ENCODE measurements at regions not wholly inside any gene's neighbourhood (a gene's known extent, or its start where the extent isn't known, plus 50 kb on each side); places are given as distances from the start of the nearest gene placed in this dataset.
"Not testable (repeated sequence)": the region's sequence is repeated elsewhere in the genome, so short reads cannot be mapped to it uniquely, and the experiment has no call there.

DNA sequence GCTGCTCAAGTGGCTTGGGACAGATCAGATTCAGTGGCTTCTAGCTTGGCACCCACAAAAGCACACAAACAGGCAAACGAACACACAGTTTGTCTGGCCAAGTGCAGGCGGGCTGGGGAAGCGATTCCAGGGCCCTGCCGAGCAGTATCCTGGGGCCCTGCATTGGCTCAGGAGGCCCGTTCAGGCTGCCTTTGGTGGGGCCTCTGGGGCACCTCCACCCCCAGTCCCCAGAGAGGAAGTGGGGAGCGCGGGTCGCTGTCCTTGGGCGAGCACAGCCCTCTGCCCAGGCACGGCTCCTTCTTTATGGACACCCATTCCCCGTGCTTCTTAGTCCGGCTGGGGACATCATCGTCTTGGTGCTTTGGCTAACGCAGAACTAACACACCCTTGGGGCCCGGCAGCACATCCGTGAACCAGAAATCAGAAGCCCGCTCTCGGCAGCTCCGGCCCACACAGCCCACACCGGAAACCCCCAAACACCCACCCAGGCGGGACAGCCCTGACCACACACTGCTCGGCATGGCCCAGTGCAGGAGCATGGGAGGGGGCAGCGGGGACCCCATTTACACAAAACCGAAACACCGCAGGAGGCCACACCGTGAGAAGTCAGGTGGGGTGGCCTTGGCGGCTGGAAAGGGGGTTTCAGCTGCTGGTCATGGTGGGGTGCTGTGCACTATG lies 4364.5 kb upstream of the TPTE start:
- not testable (repeated sequence) for TF ChIP-seq POLR2A (IDR thresholded peaks at IDR 0.05)
- TF ChIP-seq, protein P1, sequence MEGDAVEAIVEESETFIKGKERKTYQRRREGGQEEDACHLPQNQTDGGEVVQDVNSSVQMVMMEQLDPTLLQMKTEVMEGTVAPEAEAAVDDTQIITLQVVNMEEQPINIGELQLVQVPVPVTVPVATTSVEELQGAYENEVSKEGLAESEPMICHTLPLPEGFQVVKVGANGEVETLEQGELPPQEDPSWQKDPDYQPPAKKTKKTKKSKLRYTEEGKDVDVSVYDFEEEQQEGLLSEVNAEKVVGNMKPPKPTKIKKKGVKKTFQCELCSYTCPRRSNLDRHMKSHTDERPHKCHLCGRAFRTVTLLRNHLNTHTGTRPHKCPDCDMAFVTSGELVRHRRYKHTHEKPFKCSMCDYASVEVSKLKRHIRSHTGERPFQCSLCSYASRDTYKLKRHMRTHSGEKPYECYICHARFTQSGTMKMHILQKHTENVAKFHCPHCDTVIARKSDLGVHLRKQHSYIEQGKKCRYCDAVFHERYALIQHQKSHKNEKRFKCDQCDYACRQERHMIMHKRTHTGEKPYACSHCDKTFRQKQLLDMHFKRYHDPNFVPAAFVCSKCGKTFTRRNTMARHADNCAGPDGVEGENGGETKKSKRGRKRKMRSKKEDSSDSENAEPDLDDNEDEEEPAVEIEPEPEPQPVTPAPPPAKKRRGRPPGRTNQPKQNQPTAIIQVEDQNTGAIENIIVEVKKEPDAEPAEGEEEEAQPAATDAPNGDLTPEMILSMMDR (IDR thresholded peaks at IDR 0.05) = not testable (repeated sequence)
